ENCODE measurements at regions not wholly inside any gene's neighbourhood (a gene's known extent, or its start where the extent isn't known, plus 50 kb on each side); places are given as distances from the start of the nearest gene placed in this dataset.

GRCh38 chr3:176879710-176880109 is 317.6 kb downstream of the TBL1XR1 start:
- Mint-ChIP-seq H3K9me3 (peaks cover 10% of the 10 kb centered on the region; the same call in 1 of the 2 replicates), H3K27ac (no peak overlapping the region), H3K4me1 (ENCODE audit: low read depth) (no peaks in the 10 kb centered on the region), H3K36me3 (ENCODE audit: low read depth) (no peaks in the 10 kb centered on the region), H3K27me3 (ENCODE audit: insufficient read depth) (no peaks in the 10 kb centered on the region; the same call in none of the 2 replicates), H3K4me3 (no peak overlapping the region)
- TF ChIP-seq, protein P1, sequence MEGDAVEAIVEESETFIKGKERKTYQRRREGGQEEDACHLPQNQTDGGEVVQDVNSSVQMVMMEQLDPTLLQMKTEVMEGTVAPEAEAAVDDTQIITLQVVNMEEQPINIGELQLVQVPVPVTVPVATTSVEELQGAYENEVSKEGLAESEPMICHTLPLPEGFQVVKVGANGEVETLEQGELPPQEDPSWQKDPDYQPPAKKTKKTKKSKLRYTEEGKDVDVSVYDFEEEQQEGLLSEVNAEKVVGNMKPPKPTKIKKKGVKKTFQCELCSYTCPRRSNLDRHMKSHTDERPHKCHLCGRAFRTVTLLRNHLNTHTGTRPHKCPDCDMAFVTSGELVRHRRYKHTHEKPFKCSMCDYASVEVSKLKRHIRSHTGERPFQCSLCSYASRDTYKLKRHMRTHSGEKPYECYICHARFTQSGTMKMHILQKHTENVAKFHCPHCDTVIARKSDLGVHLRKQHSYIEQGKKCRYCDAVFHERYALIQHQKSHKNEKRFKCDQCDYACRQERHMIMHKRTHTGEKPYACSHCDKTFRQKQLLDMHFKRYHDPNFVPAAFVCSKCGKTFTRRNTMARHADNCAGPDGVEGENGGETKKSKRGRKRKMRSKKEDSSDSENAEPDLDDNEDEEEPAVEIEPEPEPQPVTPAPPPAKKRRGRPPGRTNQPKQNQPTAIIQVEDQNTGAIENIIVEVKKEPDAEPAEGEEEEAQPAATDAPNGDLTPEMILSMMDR (IDR thresholded peaks at IDR 0.05): no peak
- DNase-seq: no peak

DNA sequence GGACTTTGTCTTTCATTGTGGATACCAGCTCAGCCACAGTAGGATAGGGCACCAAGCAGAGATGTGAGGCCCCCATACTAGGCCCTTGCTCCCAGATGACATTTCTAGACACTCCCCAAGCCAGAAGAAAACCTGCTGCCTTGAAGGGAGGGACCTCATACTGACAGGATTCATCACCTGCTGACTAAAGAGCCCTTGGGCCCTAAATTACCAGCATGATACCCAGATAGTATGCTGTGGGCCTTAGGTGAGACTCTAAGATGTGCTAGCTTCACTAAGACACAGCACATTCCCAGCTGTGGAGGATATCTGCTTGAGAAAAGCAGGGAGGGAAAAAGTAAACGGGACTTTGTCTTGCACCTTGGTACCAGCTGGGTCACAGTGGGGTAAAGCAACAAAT is 324.0 kb downstream of the TBL1XR1 start:
- no peaks in the 10 kb centered on the region for H3K4me1 Mint-ChIP-seq (ENCODE audit: low read depth)

DNA sequence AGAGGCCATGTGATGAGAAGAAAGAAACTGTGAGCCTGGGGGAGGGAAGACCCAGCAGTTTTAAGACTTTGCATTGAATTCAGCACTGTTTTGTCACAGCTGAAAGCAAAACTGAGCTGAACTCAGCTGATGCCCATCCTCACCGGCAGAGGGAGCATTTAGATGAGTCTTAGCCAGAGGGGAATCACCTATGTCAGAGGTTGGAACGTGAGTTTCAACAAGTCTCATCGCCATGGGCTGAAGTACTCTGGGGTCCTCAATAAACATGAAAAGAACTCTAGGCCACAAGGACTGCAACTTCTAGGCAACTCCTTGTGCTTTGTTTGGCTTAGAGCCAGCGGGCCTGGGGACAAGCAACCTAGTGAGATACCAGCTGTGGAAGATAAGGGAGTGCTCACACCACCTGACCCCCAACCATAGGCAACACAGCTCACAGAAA is 324.5 kb downstream of the TBL1XR1 start:
- H3K4me3 Mint-ChIP-seq: no peak overlapping the region
- TF ChIP-seq, protein P1 (IDR thresholded peaks at IDR 0.05): peak; percentile 89
- H3K9me3 Mint-ChIP-seq: peaks cover 4% of the 10 kb centered on the region; the same call in 1 of the 2 replicates
- no peak overlapping the region for H3K27ac Mint-ChIP-seq
- H3K4me1 Mint-ChIP-seq (ENCODE audit: low read depth): no peaks in the 10 kb centered on the region
- no peaks in the 10 kb centered on the region for H3K36me3 Mint-ChIP-seq (ENCODE audit: low read depth)
- peaks cover 5% of the 10 kb centered on the region for H3K27me3 Mint-ChIP-seq (ENCODE audit: insufficient read depth)
- peak; percentile 33 for DNase-seq

More for the DNA sequence above, 324.0 kb downstream of the TBL1XR1 start:
- Mint-ChIP-seq H3K27me3 (ENCODE audit: insufficient read depth) (peaks cover 5% of the 10 kb centered on the region), H3K36me3 (ENCODE audit: low read depth) (no peaks in the 10 kb centered on the region), H3K27ac (no peak overlapping the region), H3K4me3 (no peak overlapping the region), H3K9me3 (peaks cover 4% of the 10 kb centered on the region; the same call in 1 of the 2 replicates)
- DNase-seq: no peak
- TF ChIP-seq, protein P1 (IDR thresholded peaks at IDR 0.05): no peak

DNA sequence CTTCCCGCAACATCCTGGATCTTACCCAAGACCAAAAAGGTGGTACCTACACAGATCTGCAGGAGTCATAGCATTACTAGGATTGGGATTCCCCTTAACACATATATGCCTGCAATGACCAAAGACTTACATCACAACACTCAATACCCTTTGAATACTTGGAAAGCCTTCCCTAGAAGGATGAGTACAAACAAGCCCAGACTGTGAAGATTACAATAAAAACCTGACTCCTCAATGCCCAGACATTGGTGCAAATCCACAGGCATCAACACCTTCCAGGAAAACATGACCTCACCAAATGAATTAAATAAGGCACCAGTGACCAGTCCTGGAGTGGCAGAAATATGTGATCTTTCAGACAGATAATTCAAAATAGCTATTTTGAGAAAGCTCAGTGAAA is 326.8 kb downstream of the TBL1XR1 start:
- H3K36me3 Mint-ChIP-seq (ENCODE audit: low read depth): no peaks in the 10 kb centered on the region
- TF ChIP-seq, protein P1 (IDR thresholded peaks at IDR 0.05): no peak
- H3K9me3 Mint-ChIP-seq: peaks cover 4% of the 10 kb centered on the region; the same call in 1 of the 2 replicates
- H3K27ac Mint-ChIP-seq: no peak overlapping the region
- no peaks in the 10 kb centered on the region for H3K4me1 Mint-ChIP-seq (ENCODE audit: low read depth)
- no peak for DNase-seq
- H3K27me3 Mint-ChIP-seq (ENCODE audit: insufficient read depth): peaks cover 5% of the 10 kb centered on the region
- H3K4me3 Mint-ChIP-seq: no peak overlapping the region

DNA sequence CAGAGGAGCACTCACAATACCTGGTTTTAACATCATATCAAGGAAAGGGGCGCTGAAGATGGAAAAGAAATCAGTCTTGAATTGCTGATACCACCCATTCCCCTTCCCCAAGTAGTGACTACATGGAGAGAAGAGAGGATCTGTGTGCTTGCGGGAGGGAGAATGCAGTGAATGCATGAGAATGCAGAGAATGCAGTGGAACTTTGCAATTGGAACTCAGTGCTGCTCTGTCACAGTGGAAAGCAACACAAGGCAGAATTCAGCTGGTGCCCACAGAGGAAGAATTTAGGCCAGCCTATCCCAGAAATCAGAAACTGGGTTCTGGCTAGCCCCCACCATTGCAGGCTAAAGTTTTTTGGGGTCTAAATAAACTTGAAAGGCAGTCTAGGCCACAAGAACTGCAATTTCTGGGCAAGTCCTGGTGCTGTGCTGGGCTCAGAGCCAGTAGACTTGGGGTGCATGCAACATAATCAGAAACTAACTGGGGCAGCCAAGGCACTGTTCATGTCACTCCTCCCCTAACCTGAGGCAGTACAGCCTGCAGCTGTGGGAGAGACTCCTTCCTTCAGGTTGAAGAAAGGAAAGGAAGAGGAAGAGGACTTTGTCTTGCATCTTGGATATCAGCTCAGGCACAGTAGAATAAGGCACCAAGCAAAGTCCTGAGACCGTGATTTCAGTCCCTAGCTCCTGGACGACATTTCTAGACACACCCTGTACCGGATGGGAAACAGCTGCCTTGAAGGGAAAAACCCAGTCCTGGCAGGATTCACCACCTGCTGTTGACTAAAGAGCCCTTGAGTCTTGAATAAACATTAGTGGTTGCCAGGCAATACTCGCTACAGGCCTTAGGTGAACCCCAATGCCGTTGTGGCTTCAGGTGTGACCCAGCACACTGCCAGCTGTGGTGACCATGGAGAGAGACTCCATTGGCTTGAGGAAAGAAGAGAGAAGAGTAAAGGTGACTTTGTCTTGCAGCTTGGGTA is 329.3 kb downstream of the TBL1XR1 start:
- no peak for DNase-seq

More for the DNA sequence above, 329.3 kb downstream of the TBL1XR1 start:
- no peak overlapping the region for H3K4me3 Mint-ChIP-seq
- H3K36me3 Mint-ChIP-seq (ENCODE audit: low read depth): no peaks in the 10 kb centered on the region
- H3K9me3 Mint-ChIP-seq: peaks cover 4% of the 10 kb centered on the region; the same call in 1 of the 2 replicates
- H3K27ac Mint-ChIP-seq: no peak overlapping the region
- no peaks in the 10 kb centered on the region for H3K4me1 Mint-ChIP-seq (ENCODE audit: low read depth)
- TF ChIP-seq, protein P1 (IDR thresholded peaks at IDR 0.05): no peak
- peaks cover 5% of the 10 kb centered on the region for H3K27me3 Mint-ChIP-seq (ENCODE audit: insufficient read depth)
